ENCODE measurements at regions not wholly inside any gene's neighbourhood (a gene's known extent, or its start where the extent isn't known, plus 50 kb on each side); places are given as distances from the start of the nearest gene placed in this dataset.

GRCh38 chr2:58904095-58904494 lies 663.0 kb upstream of the FANCL start:
- CTCF ChIA-PET, result no interaction called here
- ATAC-seq, result no peak
- no peaks in the 10 kb centered on the region for H3K36me3 Mint-ChIP-seq (ENCODE audit: low read depth)
- no peak overlapping the region for H3K27ac Mint-ChIP-seq
- no peaks in the 10 kb centered on the region for H3K4me1 Mint-ChIP-seq
- no peaks in the 10 kb centered on the region for H3K9me3 Mint-ChIP-seq (ENCODE audit: low read depth)
- POLR2A ChIA-PET, result no interaction called here
- H3K4me3 Mint-ChIP-seq, result no peak overlapping the region
- H3K27me3 Mint-ChIP-seq, result peaks cover 4% of the 10 kb centered on the region
- DNase-seq, result no peak
- intact Hi-C loops (cut with DNase I, micrococcal nuclease), result no loop called here

GRCh38 chr2:58903427-58903826 lies 662.3 kb upstream of the FANCL start:
- no peak overlapping the region for H3K27ac Mint-ChIP-seq
- ChIA-PET CTCF (no interaction called here), POLR2A (no interaction called here)
- peaks cover 8% of the 10 kb centered on the region for H3K27me3 Mint-ChIP-seq
- H3K4me3 Mint-ChIP-seq, result no peak overlapping the region
- DNase-seq (no peak), ATAC-seq (no peak)
- no peaks in the 10 kb centered on the region for H3K9me3 Mint-ChIP-seq (ENCODE audit: low read depth)
- intact Hi-C loops (cut with DNase I, micrococcal nuclease), result no loop called here
- H3K36me3 Mint-ChIP-seq (ENCODE audit: low read depth), result no peaks in the 10 kb centered on the region
- H3K4me1 Mint-ChIP-seq, result no peaks in the 10 kb centered on the region

GRCh38 chr2:58900246-58901027 lies 659.3 kb upstream of the FANCL start:
- intact Hi-C loops (cut with DNase I, micrococcal nuclease), result no loop called here
- H3K27ac Mint-ChIP-seq, result no peak overlapping the region
- ChIA-PET CTCF (no interaction called here), POLR2A (no interaction called here)
- no peaks in the 10 kb centered on the region for H3K9me3 Mint-ChIP-seq (ENCODE audit: low read depth)
- no peaks in the 10 kb centered on the region for H3K36me3 Mint-ChIP-seq (ENCODE audit: low read depth)
- no peak overlapping the region for H3K4me3 Mint-ChIP-seq
- ATAC-seq, result no peak
- DNase-seq, result no peak
- H3K4me1 Mint-ChIP-seq, result no peaks in the 10 kb centered on the region
- peaks cover 8% of the 10 kb centered on the region for H3K27me3 Mint-ChIP-seq

GRCh38 chr2:58899692-58900091 lies 658.6 kb upstream of the FANCL start:
- ATAC-seq (no peak), DNase-seq (no peak)
- H3K9me3 Mint-ChIP-seq (ENCODE audit: low read depth), result no peaks in the 10 kb centered on the region
- no peaks in the 10 kb centered on the region for H3K36me3 Mint-ChIP-seq (ENCODE audit: low read depth)
- H3K4me3 Mint-ChIP-seq, result no peak overlapping the region
- peaks cover 8% of the 10 kb centered on the region for H3K27me3 Mint-ChIP-seq
- no peak overlapping the region for H3K27ac Mint-ChIP-seq
- no peaks in the 10 kb centered on the region for H3K4me1 Mint-ChIP-seq
- intact Hi-C loops (cut with DNase I, micrococcal nuclease), result no loop called here
- ChIA-PET POLR2A (no interaction called here), CTCF (no interaction called here)

- ChIA-PET POLR2A (no interaction called here), CTCF (no interaction called here)
- no peaks in the 10 kb centered on the region for H3K9me3 Mint-ChIP-seq (ENCODE audit: low read depth)
- H3K27ac Mint-ChIP-seq, result no peak overlapping the region
- H3K4me3 Mint-ChIP-seq, result no peak overlapping the region
- peaks cover 8% of the 10 kb centered on the region for H3K27me3 Mint-ChIP-seq
- ATAC-seq (no peak), DNase-seq (no peak)
- intact Hi-C loops (cut with DNase I, micrococcal nuclease), result no loop called here
- no peaks in the 10 kb centered on the region for H3K4me1 Mint-ChIP-seq
- no peaks in the 10 kb centered on the region for H3K36me3 Mint-ChIP-seq (ENCODE audit: low read depth)
Measured at GRCh38 chr2:58896638-58897037, 655.5 kb upstream of the FANCL start.

GRCh38 chr2:58895857-58896256 lies 654.7 kb upstream of the FANCL start:
- Mint-ChIP-seq H3K27ac (no peak overlapping the region), H3K27me3 (peaks cover 8% of the 10 kb centered on the region), H3K4me1 (no peaks in the 10 kb centered on the region), H3K9me3 (ENCODE audit: low read depth) (no peaks in the 10 kb centered on the region), H3K4me3 (no peak overlapping the region), H3K36me3 (ENCODE audit: low read depth) (no peaks in the 10 kb centered on the region)
- ATAC-seq, result no peak
- intact Hi-C loops (cut with DNase I, micrococcal nuclease), result no loop called here
- ChIA-PET POLR2A (no interaction called here), CTCF (no interaction called here)
- no peak for DNase-seq

- POLR2A ChIA-PET, result no interaction called here
- DNase-seq (no peak), ATAC-seq (no peak)
- Mint-ChIP-seq H3K27ac (no peak overlapping the region), H3K9me3 (ENCODE audit: low read depth) (no peaks in the 10 kb centered on the region), H3K27me3 (peaks cover 3% of the 10 kb centered on the region), H3K36me3 (ENCODE audit: low read depth) (no peaks in the 10 kb centered on the region), H3K4me1 (no peaks in the 10 kb centered on the region), H3K4me3 (no peak overlapping the region)
- intact Hi-C loops (cut with DNase I, micrococcal nuclease), result no loop called here
- CTCF ChIA-PET, result no interaction called here
Measured at GRCh38 chr2:58893656-58894351, 652.7 kb upstream of the FANCL start.

GRCh38 chr2:58891828-58892377 lies 650.8 kb upstream of the FANCL start:
- DNase-seq, result no peak
- ChIA-PET CTCF (interaction anchor here (0.7 kb wide), 1 partner anchor 312 kb away, joined by 3 read pairs; no protein-coding TSS in a partner anchor), POLR2A (no interaction called here)
- Mint-ChIP-seq H3K27me3 (no peaks in the 10 kb centered on the region), H3K36me3 (ENCODE audit: low read depth) (no peaks in the 10 kb centered on the region), H3K27ac (no peak overlapping the region), H3K4me1 (no peaks in the 10 kb centered on the region), H3K4me3 (no peak overlapping the region), H3K9me3 (ENCODE audit: low read depth) (no peaks in the 10 kb centered on the region)
- no peak for ATAC-seq
- intact Hi-C loops (cut with DNase I, micrococcal nuclease), result no loop called here

GRCh38 chr2:58890865-58891525 lies 649.9 kb upstream of the FANCL start:
- Mint-ChIP-seq H3K9me3 (ENCODE audit: low read depth) (no peaks in the 10 kb centered on the region), H3K27ac (no peak overlapping the region), H3K27me3 (no peaks in the 10 kb centered on the region), H3K4me3 (no peak overlapping the region), H3K4me1 (no peaks in the 10 kb centered on the region), H3K36me3 (ENCODE audit: low read depth) (no peaks in the 10 kb centered on the region)
- no peak for DNase-seq
- ChIA-PET POLR2A (no interaction called here), CTCF (interaction anchor here (0.7 kb wide), 1 partner anchor 313 kb away, joined by 3 read pairs; no protein-coding TSS in a partner anchor)
- intact Hi-C loops (cut with DNase I, micrococcal nuclease), result no loop called here
- ATAC-seq, result no peak

- no peaks in the 10 kb centered on the region for H3K4me1 Mint-ChIP-seq
- ATAC-seq (no peak), DNase-seq (no peak)
- ChIA-PET POLR2A (no interaction called here), CTCF (no interaction called here)
- H3K4me3 Mint-ChIP-seq, result no peak overlapping the region
- no peaks in the 10 kb centered on the region for H3K36me3 Mint-ChIP-seq (ENCODE audit: low read depth)
- intact Hi-C loops (cut with DNase I, micrococcal nuclease), result no loop called here
- no peaks in the 10 kb centered on the region for H3K27me3 Mint-ChIP-seq
- no peak overlapping the region for H3K27ac Mint-ChIP-seq
- H3K9me3 Mint-ChIP-seq (ENCODE audit: low read depth), result no peaks in the 10 kb centered on the region
Measured at GRCh38 chr2:58886009-58886408, 644.9 kb upstream of the FANCL start.

GRCh38 chr2:58879834-58880233 lies 638.7 kb upstream of the FANCL start:
- Mint-ChIP-seq H3K4me3 (no peak overlapping the region), H3K9me3 (ENCODE audit: low read depth) (no peaks in the 10 kb centered on the region), H3K4me1 (no peaks in the 10 kb centered on the region), H3K27me3 (no peaks in the 10 kb centered on the region), H3K27ac (no peak overlapping the region), H3K36me3 (ENCODE audit: low read depth) (no peaks in the 10 kb centered on the region)
- intact Hi-C loops (cut with DNase I, micrococcal nuclease), result no loop called here
- DNase-seq, result no peak
- POLR2A ChIA-PET, result no interaction called here
- CTCF ChIA-PET, result no interaction called here
- ATAC-seq, result no peak

GRCh38 chr2:58878778-58879177 lies 637.7 kb upstream of the FANCL start:
- no peak overlapping the region for H3K27ac Mint-ChIP-seq
- H3K4me1 Mint-ChIP-seq, result no peaks in the 10 kb centered on the region
- no peak for DNase-seq
- no peaks in the 10 kb centered on the region for H3K9me3 Mint-ChIP-seq (ENCODE audit: low read depth)
- no peak for ATAC-seq
- H3K36me3 Mint-ChIP-seq (ENCODE audit: low read depth), result no peaks in the 10 kb centered on the region
- H3K4me3 Mint-ChIP-seq, result no peak overlapping the region
- intact Hi-C loops (cut with DNase I, micrococcal nuclease), result no loop called here
- no peaks in the 10 kb centered on the region for H3K27me3 Mint-ChIP-seq
- CTCF ChIA-PET, result no interaction called here
- POLR2A ChIA-PET, result no interaction called here
